Caco-2 (cell line): ENCODE measurements at regions not wholly inside any gene's neighbourhood (a gene's known extent, or its start where the extent isn't known, plus 50 kb on each side); places are given as distances from the start of the nearest gene placed in this dataset.

Experiments
- BruUV-seq: library from RNA; stranded (reverse); fragments of 400-500 nt; replicated peaks from 2 replicates; lab custom pipeline; 2021; lab: Mats Ljungman, UMichigan
- CTCF ChIA-PET: fragments of 300-600 bp; sonication (Branson Sonifier 250); formaldehyde crosslinking; loops from one replicate; lab custom pipeline; 2022; ENCODE audit warnings: antibody characterized with exemption; lab: Charles Lee
- POLR2A ChIA-PET: fragments of 300-600 bp; sonication (Branson Sonifier 250); formaldehyde crosslinking; loops from one replicate; lab custom pipeline; 2022; ENCODE audit warnings: antibody characterized with exemption; lab: Charles Lee
- DNase-seq, 2 experiments: peaks; one replicate each; pipeline versions ENCODE4 v3.0.0 to v3.0.0-alpha.2; 2020 to 2022
- H3K27me3 ChIP-seq: replicated peaks from 2 replicates; pipeline ENCODE4 v1.6.0; 2011; ENCODE audit warnings: low read length; ENCODE audit not compliant: control insufficient read depth, insufficient read depth
- H3K36me3 ChIP-seq: 2 replicates; pipeline ENCODE4 v1.5.1; 2011; ENCODE audit warnings: low read length; ENCODE audit not compliant: control insufficient read depth, insufficient read depth
- H3K4me1 ChIP-seq: fragments of 250-450 bp; sonication (Bioruptor Pico); 2 replicates; pipeline ENCODE4 v1.5.1; 2020; ENCODE audit warnings: mild to moderate bottlenecking
- H3K4me3 ChIP-seq: 2 replicates; pipeline ENCODE4 v1.5.1; 2011; ENCODE audit warnings: low read depth, mild to moderate bottlenecking, control low read depth, low read length
- H3K9me3 ChIP-seq: fragments of 250-450 bp; sonication (Bioruptor Pico); 2 replicates; pipeline ENCODE4 v1.5.1; 2020; ENCODE audit warnings: mild to moderate bottlenecking, moderate library complexity
- H3K27ac Mint-ChIP-seq: one replicate; pipeline ENCODE4 v1.8.0; 2022; ENCODE audit warnings: mixed read lengths; ENCODE audit not compliant: unreplicated experiment
- H3K27me3 Mint-ChIP-seq: one replicate; pipeline ENCODE4 v1.8.0; 2022; ENCODE audit warnings: mixed read lengths; ENCODE audit not compliant: insufficient read depth, unreplicated experiment
- H3K36me3 Mint-ChIP-seq: one replicate; pipeline ENCODE4 v1.8.0; 2022; ENCODE audit warnings: mild to moderate bottlenecking, mixed read lengths; ENCODE audit not compliant: insufficient read depth, unreplicated experiment
- H3K4me1 Mint-ChIP-seq: one replicate; pipeline ENCODE4 v1.8.0; 2022; ENCODE audit warnings: low read depth, mixed read lengths; ENCODE audit not compliant: unreplicated experiment
- H3K4me3 Mint-ChIP-seq: one replicate; pipeline ENCODE4 v1.8.0; 2022; ENCODE audit warnings: mild to moderate bottlenecking, moderate library complexity, mixed read lengths; ENCODE audit not compliant: unreplicated experiment
- H3K9me3 Mint-ChIP-seq: one replicate; pipeline ENCODE4 v1.8.0; 2022; ENCODE audit warnings: mixed read lengths; ENCODE audit not compliant: unreplicated experiment
- CTCF ChIP-seq, 2 experiments: fragments of 200-600 bp in 1 of 2; IDR thresholded peaks; 1 replicate in 1 of 2; 2 replicates in 1 of 2; pipeline versions ENCODE4 v1.5.1 to v1.8.0; 2011 to 2022; ENCODE audit warnings: antibody characterized with exemption in 1 of 2, control low read depth in 1 of 2, inconsistent platforms in 1 of 2, low read depth in 1 of 2, low read length in 1 of 2, mild to moderate bottlenecking in 1 of 2, moderate library complexity in 1 of 2; ENCODE audit not compliant: insufficient read depth in 1 of 2, severe bottlenecking in 1 of 2, unreplicated experiment in 1 of 2
- intact Hi-C: fragments of 100-400 bp; cut with micrococcal nuclease; formaldehyde crosslinking; loops from one replicate; pipeline ENCODE4 v1.10.0; 2022; ENCODE audit not compliant: unreplicated experiment

DNA sequence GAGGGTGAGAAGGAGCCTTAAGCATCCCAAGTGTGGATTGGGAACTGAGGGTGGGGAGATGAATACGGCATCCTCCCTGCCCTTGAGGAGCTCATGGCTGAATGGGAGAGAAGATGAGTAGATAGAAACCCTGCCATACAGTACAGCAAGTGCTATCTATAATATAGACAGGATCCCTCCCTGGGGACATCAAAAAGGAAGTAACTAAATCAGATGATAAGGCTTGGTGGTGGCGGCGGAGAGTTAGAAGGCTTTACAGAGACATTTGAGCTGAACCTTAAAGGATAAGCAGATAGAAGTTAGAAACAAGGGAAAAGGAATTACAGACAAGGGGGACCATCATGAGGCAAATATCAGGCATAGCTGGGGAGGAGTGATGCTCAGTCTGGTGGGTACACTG, 67.5 kb upstream of the TMEM132E start:
- no peak overlapping the region for H3K4me3 ChIP-seq

DNA sequence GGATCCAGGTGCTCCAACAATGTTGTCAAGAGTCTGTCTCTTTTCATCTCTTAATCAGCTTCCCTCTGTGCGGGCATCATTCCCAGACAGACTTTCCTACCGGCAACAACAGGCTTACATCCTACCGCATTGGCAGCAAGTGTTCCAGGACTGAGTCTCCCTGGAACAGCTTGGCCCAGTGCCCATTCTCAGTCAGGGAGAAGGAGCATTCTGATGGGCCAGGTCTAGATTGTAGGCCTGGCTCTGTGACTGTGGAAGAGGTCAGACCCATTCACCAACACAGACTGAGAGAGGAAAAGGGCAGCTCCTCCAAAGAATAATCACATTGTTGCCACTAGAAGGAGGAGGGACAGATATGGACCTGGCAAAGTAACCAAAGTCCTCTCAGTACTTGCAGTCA, 68.1 kb upstream of the TMEM132E start:
- Histone ChIP-seq H3K9me3 (no peaks in the 10 kb centered on the region), H3K4me1 (no peaks in the 10 kb centered on the region), H3K27me3 (no peaks in the 10 kb centered on the region; the same call in 1 of the 2 replicates), H3K36me3 (no peaks in the 10 kb centered on the region), H3K4me3 (no peak overlapping the region)
- Mint-ChIP-seq H3K4me3 (no peak overlapping the region), H3K27ac (no peak overlapping the region), H3K27me3 (peaks cover 32% of the 10 kb centered on the region), H3K36me3 (no peaks in the 10 kb centered on the region), H3K4me1 (no peaks in the 10 kb centered on the region), H3K9me3 (no peaks in the 10 kb centered on the region)
- TF ChIP-seq CTCF (IDR thresholded peaks at IDR 0.05; ENCODE audit: insufficient read depth in 1 of 2, low read depth in 1 of 2, low read length in 1 of 2, severe bottlenecking in 1 of 2, unreplicated experiment in 1 of 2) = no peak
- intact Hi-C loops = no loop called here
- no TSS peak for BruUV-seq
- ChIA-PET POLR2A (no interaction called here), CTCF (no interaction called here)
- no peak for DNase-seq

More for the DNA sequence above, 67.5 kb upstream of the TMEM132E start:
- Mint-ChIP-seq H3K9me3 (no peaks in the 10 kb centered on the region), H3K27ac (no peak overlapping the region), H3K4me1 (no peaks in the 10 kb centered on the region), H3K4me3 (no peak overlapping the region), H3K36me3 (no peaks in the 10 kb centered on the region), H3K27me3 (peaks cover 29% of the 10 kb centered on the region)
- ChIA-PET CTCF (no interaction called here), POLR2A (no interaction called here)
- Histone ChIP-seq H3K27me3 (no peaks in the 10 kb centered on the region; the same call in 1 of the 2 replicates), H3K9me3 (no peaks in the 10 kb centered on the region), H3K36me3 (no peaks in the 10 kb centered on the region), H3K4me1 (no peaks in the 10 kb centered on the region)
- no peak for DNase-seq
- BruUV-seq = no TSS peak
- TF ChIP-seq CTCF (IDR thresholded peaks at IDR 0.05; ENCODE audit: insufficient read depth in 1 of 2, low read depth in 1 of 2, low read length in 1 of 2, severe bottlenecking in 1 of 2, unreplicated experiment in 1 of 2) = no peak
- intact Hi-C loops = no loop called here

DNA sequence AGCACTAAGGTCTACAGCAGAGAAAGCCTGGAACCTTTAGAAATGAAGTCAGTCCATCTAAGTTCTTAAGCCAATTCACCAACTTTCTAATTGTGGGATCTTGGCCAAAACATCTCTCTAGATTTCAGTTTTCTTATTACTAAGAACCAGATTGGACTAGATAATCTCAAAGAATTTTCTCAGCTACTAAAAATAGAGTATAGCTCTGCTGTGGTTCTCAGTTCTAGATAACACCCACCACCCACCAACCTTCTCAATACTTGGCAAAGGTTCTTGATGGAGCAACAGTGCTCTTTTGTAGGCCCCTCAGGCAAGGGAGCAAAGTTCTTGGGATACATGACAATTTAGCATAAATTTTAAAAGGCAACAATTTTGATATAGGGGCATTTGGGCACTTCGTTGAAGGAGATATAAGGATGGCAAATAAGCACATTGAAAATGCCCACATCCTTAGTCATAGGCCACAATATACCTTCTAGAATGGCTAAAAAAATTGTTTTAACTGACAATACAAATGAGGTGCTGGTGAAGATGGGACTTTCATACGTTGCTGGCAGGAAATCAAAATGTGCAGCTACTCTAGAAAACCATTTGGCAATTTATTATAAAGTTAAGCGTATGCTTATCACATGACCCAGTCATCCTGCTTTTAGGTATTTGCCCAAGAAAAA, 74.4 kb upstream of the TMEM132E start:
- Mint-ChIP-seq H3K4me3 (no peak overlapping the region), H3K9me3 (no peaks in the 10 kb centered on the region), H3K27ac (no peak overlapping the region), H3K36me3 (no peaks in the 10 kb centered on the region), H3K27me3 (peaks cover 16% of the 10 kb centered on the region), H3K4me1 (no peaks in the 10 kb centered on the region)
- no peaks in the 10 kb centered on the region for H3K9me3 ChIP-seq
- POLR2A ChIA-PET = no interaction called here
- H3K4me3 ChIP-seq = no peak overlapping the region
- no TSS peak for BruUV-seq
- H3K4me1 ChIP-seq = no peaks in the 10 kb centered on the region
- CTCF ChIA-PET = no interaction called here
- H3K36me3 ChIP-seq = no peaks in the 10 kb centered on the region
- no peaks in the 10 kb centered on the region; the same call in 1 of the 2 replicates for H3K27me3 ChIP-seq
- no peak for DNase-seq
- no peak for TF ChIP-seq CTCF (IDR thresholded peaks at IDR 0.05; ENCODE audit: insufficient read depth in 1 of 2, low read depth in 1 of 2, low read length in 1 of 2, severe bottlenecking in 1 of 2, unreplicated experiment in 1 of 2)
- intact Hi-C loops = no loop called here
